PC-9 (cell line): ENCODE measurements at regions not wholly inside any gene's neighbourhood (a gene's known extent, or its start where the extent isn't known, plus 50 kb on each side); places are given as distances from the start of the nearest gene placed in this dataset.
"Not testable (repeated sequence)": the region's sequence is repeated elsewhere in the genome, so short reads cannot be mapped to it uniquely, and the experiment has no call there.

Experiments used
- CTCF ChIP-seq: fragments of 200-600 bp; sonication (generic); conservative IDR thresholded peaks from 2 replicates; pipeline ENCODE4 v1.6.1; 2017; ENCODE audit warnings: mixed run types, antibody characterized with exemption, mild to moderate bottlenecking, moderate library complexity
- EZH2 ChIP-seq: fragments of 200-600 bp; sonication (generic); IDR thresholded peaks from 2 replicates; pipeline ENCODE4 v1.8.0; 2017; ENCODE audit warnings: antibody characterized with exemption, low read depth

- not testable (repeated sequence) for TF ChIP-seq CTCF, EZH2
These were observed 94.5 kb upstream of the FAM72C start for GRCh38 chr1:144066071-144066813.
